MCF 10A (cell line): ENCODE measurements at regions not wholly inside any gene's neighbourhood (a gene's known extent, or its start where the extent isn't known, plus 50 kb on each side); places are given as distances from the start of the nearest gene placed in this dataset.

Experiments
- BruUV-seq: library from RNA; stranded (reverse); fragments of 400-500 nt; replicated peaks from 2 replicates; lab custom pipeline; 2021; lab: Mats Ljungman, UMichigan
- CTCF ChIA-PET: fragments of 300-600 bp; sonication (Branson Sonifier 250); formaldehyde crosslinking; extraction: SDS; loops from one replicate; lab custom pipeline; 2021; ENCODE audit warnings: antibody characterized with exemption, inconsistent platforms; lab: Yijun Ruan, JAX
- POLR2A ChIA-PET: fragments of 300-600, 350-650 bp; sonication (Branson Sonifier 250); formaldehyde crosslinking; extraction: SDS; loops from one replicate; lab custom pipeline; 2020; ENCODE audit warnings: antibody characterized with exemption, inconsistent platforms; lab: Yijun Ruan, JAX
- DNase-seq: peaks from one replicate; pipeline ENCODE4 v3.0.0-alpha.2; 2018; ENCODE audit not compliant: unreplicated experiment
- H3K27ac Mint-ChIP-seq: one replicate; pipeline ENCODE4 v1.8.0; 2022; ENCODE audit warnings: mild to moderate bottlenecking, low read depth, mixed read lengths; ENCODE audit not compliant: unreplicated experiment
- H3K27me3 Mint-ChIP-seq: one replicate; pipeline ENCODE4 v1.8.0; 2022; ENCODE audit warnings: mixed read lengths; ENCODE audit not compliant: insufficient read depth, unreplicated experiment
- H3K36me3 Mint-ChIP-seq: one replicate; pipeline ENCODE4 v1.8.0; 2022; ENCODE audit warnings: mild to moderate bottlenecking, moderate library complexity, mixed read lengths; ENCODE audit not compliant: insufficient read depth, unreplicated experiment
- H3K4me1 Mint-ChIP-seq: one replicate; pipeline ENCODE4 v1.8.0; 2022; ENCODE audit warnings: mixed read lengths; ENCODE audit not compliant: insufficient read depth, unreplicated experiment
- H3K4me3 Mint-ChIP-seq: one replicate; pipeline ENCODE4 v1.8.0; 2022; ENCODE audit warnings: mild to moderate bottlenecking, moderate library complexity, mixed read lengths; ENCODE audit not compliant: unreplicated experiment
- H3K9me3 Mint-ChIP-seq: one replicate; pipeline ENCODE4 v1.8.0; 2022; ENCODE audit warnings: mixed read lengths; ENCODE audit not compliant: unreplicated experiment
- CTCF ChIP-seq: fragments of 200-600 bp; IDR thresholded peaks from one replicate; pipeline ENCODE4 v1.8.0; 2022; ENCODE audit warnings: antibody characterized with exemption, mild to moderate bottlenecking; ENCODE audit not compliant: unreplicated experiment
- intact Hi-C: fragments of 100-400 bp; cut with micrococcal nuclease; formaldehyde crosslinking; loops from 2 replicates; pipeline ENCODE4 v1.14.1; 2022

- DNase-seq, result no peak
- Mint-ChIP-seq H3K4me3 (no peak overlapping the region), H3K9me3 (no peaks in the 10 kb centered on the region), H3K27ac (no peak overlapping the region), H3K4me1 (no peaks in the 10 kb centered on the region), H3K27me3 (peaks cover 16% of the 10 kb centered on the region), H3K36me3 (no peaks in the 10 kb centered on the region)
- no TSS peak for BruUV-seq
- intact Hi-C loops, result no loop called here
- ChIA-PET POLR2A (interaction anchor here (1.2 kb wide), 1 partner anchor 10 kb away, joined by 3 read pairs; no protein-coding TSS in a partner anchor), CTCF (no interaction called here)
- no peak for TF ChIP-seq CTCF
These were observed 605.6 kb downstream of the XIRP2 start for GRCh38 chr2:167493862-167494261.

GRCh38 chr2:167492486-167492885 lies 604.2 kb downstream of the XIRP2 start:
- Mint-ChIP-seq H3K27ac (no peak overlapping the region), H3K4me3 (no peak overlapping the region), H3K36me3 (no peaks in the 10 kb centered on the region), H3K9me3 (no peaks in the 10 kb centered on the region), H3K4me1 (no peaks in the 10 kb centered on the region), H3K27me3 (peaks cover 10% of the 10 kb centered on the region)
- DNase-seq, result no peak
- TF ChIP-seq CTCF, result no peak
- ChIA-PET CTCF (no interaction called here), POLR2A (no interaction called here)
- intact Hi-C loops, result no loop called here
- BruUV-seq, result no TSS peak

GRCh38 chr2:167491788-167492187 lies 603.5 kb downstream of the XIRP2 start:
- Mint-ChIP-seq H3K4me1 (no peaks in the 10 kb centered on the region), H3K4me3 (no peak overlapping the region), H3K9me3 (no peaks in the 10 kb centered on the region), H3K27me3 (peaks cover 3% of the 10 kb centered on the region), H3K36me3 (no peaks in the 10 kb centered on the region), H3K27ac (no peak overlapping the region)
- no peak for DNase-seq
- intact Hi-C loops, result no loop called here
- no peak for TF ChIP-seq CTCF
- POLR2A ChIA-PET, result no interaction called here
- CTCF ChIA-PET, result no interaction called here
- no TSS peak for BruUV-seq

- Mint-ChIP-seq H3K36me3 (no peaks in the 10 kb centered on the region), H3K27ac (no peak overlapping the region), H3K4me3 (no peak overlapping the region), H3K4me1 (no peaks in the 10 kb centered on the region), H3K9me3 (no peaks in the 10 kb centered on the region), H3K27me3 (no peaks in the 10 kb centered on the region)
- CTCF ChIA-PET, result interaction anchor here (1.0 kb wide), 1 partner anchor 20 kb away, joined by 4 read pairs; no protein-coding TSS in a partner anchor
- intact Hi-C loops, result no loop called here
- no peak for TF ChIP-seq CTCF
- POLR2A ChIA-PET, result interaction anchor here (0.7 kb wide), 1 partner anchor 176 kb away, joined by 3 read pairs; no protein-coding TSS in a partner anchor
- BruUV-seq, result no TSS peak
- no peak for DNase-seq
These were observed 602.2 kb downstream of the XIRP2 start for GRCh38 chr2:167490455-167490854.
